H1 (cell line): ENCODE measurements at regions not wholly inside any gene's neighbourhood (a gene's known extent, or its start where the extent isn't known, plus 50 kb on each side); places are given as distances from the start of the nearest gene placed in this dataset.

ENCODE experiments used
- CTCF ChIA-PET: fragments of 300-600 bp; sonication (Branson Sonifier 250); formaldehyde crosslinking; loops from one replicate; lab custom pipeline; 2021; ENCODE audit not compliant: partially characterized antibody; lab: Charles Lee
- POLR2A ChIA-PET: fragments of 300-600 bp; sonication (Branson Sonifier 250); formaldehyde crosslinking; loops from one replicate; lab custom pipeline; 2021; ENCODE audit warnings: inconsistent platforms; ENCODE audit not compliant: partially characterized antibody; lab: Charles Lee
- DNase-seq, 2 experiments: peaks; one replicate each; pipeline versions ENCODE4 v3.0.0 to v3.0.0-alpha.2; 2010 to 2022; ENCODE audit warnings: low spot score in 2 of 2, low read depth in 1 of 2, mixed read lengths in 1 of 2
- FAIRE-seq: peaks from 2 replicates; lab custom pipeline; 2011; peaks lifted over from hg19 to GRCh38; lab: Jason Lieb, UNC
- H2AFZ ChIP-seq: 2 replicates; pipeline ENCODE4 v1.8.1; 2012; ENCODE audit warnings: low read length, inconsistent platforms
- H2AK5ac ChIP-seq: 2 replicates; pipeline ENCODE4 v1.6.1; 2013; ENCODE audit warnings: low read depth, low read length
- H2BK120ac ChIP-seq: replicated peaks from 2 replicates; pipeline ENCODE3; 2013; ENCODE audit warnings: low read depth, low read length, inconsistent platforms
- H2BK12ac ChIP-seq: 2 replicates; pipeline ENCODE4 v1.6.1; 2013; ENCODE audit warnings: low read depth, low read length
- H2BK15ac ChIP-seq: 2 replicates; pipeline ENCODE4 v1.6.1; 2013; ENCODE audit warnings: low read length
- H2BK20ac ChIP-seq: 2 replicates; pipeline ENCODE4 v1.6.1; 2013; ENCODE audit warnings: low read length
- H2BK5ac ChIP-seq: 2 replicates; pipeline ENCODE4 v1.6.1; 2013; ENCODE audit warnings: low read depth, low read length
- H3K14ac ChIP-seq: 2 replicates; pipeline ENCODE4 v1.6.1; 2013; ENCODE audit warnings: inconsistent platforms; ENCODE audit not compliant: insufficient read length
- H3K18ac ChIP-seq: 2 replicates; pipeline ENCODE4 v1.6.1; 2013; ENCODE audit warnings: low read length; ENCODE audit errors: extremely low read depth
- H3K23ac ChIP-seq: 2 replicates; pipeline ENCODE4 v1.6.1; 2013; ENCODE audit warnings: inconsistent platforms; ENCODE audit not compliant: insufficient read length
- H3K23me2 ChIP-seq: 2 replicates; pipeline ENCODE4 v1.6.1; 2013; ENCODE audit warnings: low read depth, low read length
- H3K27ac ChIP-seq: 2 replicates; pipeline ENCODE4 v1.6.1; 2011; ENCODE audit warnings: low read depth, low read length, inconsistent platforms
- H3K27me3 ChIP-seq, 4 experiments: replicated peaks in 1 of 4; 1 replicate in 1 of 4; 2 replicates in 3 of 4; pipeline versions ENCODE4 v1.6.1 to v1.8.1; 2011 to 2013; ENCODE audit warnings: low read length in 3 of 4, mild to moderate bottlenecking in 3 of 4, inconsistent platforms in 2 of 4, mixed read lengths in 2 of 4, moderate library complexity in 1 of 4; ENCODE audit not compliant: control insufficient read depth in 3 of 4, insufficient read depth in 3 of 4; ENCODE audit errors: extremely low read depth in 1 of 4
- H3K36me3 ChIP-seq, 4 experiments: 2 replicates each; pipeline versions ENCODE4 v1.6.1 to v1.8.1; 2011 to 2013; ENCODE audit warnings: mild to moderate bottlenecking in 4 of 4, low read length in 3 of 4, moderate library complexity in 2 of 4, control low read depth in 1 of 4, inconsistent platforms in 1 of 4; ENCODE audit not compliant: insufficient read depth in 4 of 4, control insufficient read depth in 2 of 4
- H3K4ac ChIP-seq: replicated peaks from 2 replicates; pipeline ENCODE3; 2013; ENCODE audit warnings: low read length, low read depth, mixed read lengths, inconsistent platforms; ENCODE audit not compliant: insufficient read length
- H3K4me1 ChIP-seq, 4 experiments: replicated peaks in 1 of 4; 1 replicate in 1 of 4; 2 replicates in 3 of 4; pipeline versions ENCODE4 v1.6.1 to v1.8.1; 2011 to 2013; ENCODE audit warnings: low read length in 3 of 4, inconsistent platforms in 2 of 4, mixed read lengths in 1 of 4; ENCODE audit not compliant: insufficient read depth in 4 of 4, control insufficient read depth in 3 of 4
- H3K4me2 ChIP-seq, 2 experiments: 2 replicates each; pipeline versions ENCODE4 v1.6.1 to v1.8.1; 2011 to 2013; ENCODE audit warnings: low read depth in 2 of 2, low read length in 2 of 2, control low read depth in 1 of 2, inconsistent platforms in 1 of 2, mild to moderate bottlenecking in 1 of 2; ENCODE audit not compliant: insufficient read depth in 1 of 2
- H3K4me3 ChIP-seq, 4 experiments: fragments of 200-600, 300-600 bp in 1 of 4; sonication (generic), shearing (Covaris generic), sonication (Bioruptor Twin) in 1 of 4; 2 replicates each; pipeline versions ENCODE4 v1.5.1 to v1.8.1; 2011 to 2016; ENCODE audit warnings: low read length in 4 of 4, low read depth in 3 of 4, control low read depth in 2 of 4, inconsistent platforms in 2 of 4, mild to moderate bottlenecking in 2 of 4, mixed read lengths in 1 of 4, moderate library complexity in 1 of 4; ENCODE audit not compliant: insufficient read depth in 2 of 4; ENCODE audit errors: extremely low read depth in 1 of 4
- H3K56ac ChIP-seq: replicated peaks from 2 replicates; pipeline ENCODE3; 2013; ENCODE audit warnings: low read depth, mild to moderate bottlenecking, mixed read lengths, low read length, inconsistent platforms; ENCODE audit not compliant: insufficient read length
- H3K79me1 ChIP-seq: 2 replicates; pipeline ENCODE4 v1.6.1; 2013; ENCODE audit warnings: low read depth, low read length, control low read depth
- H3K79me2 ChIP-seq, 2 experiments: 2 replicates each; pipeline versions ENCODE4 v1.6.1 to v1.8.1; 2012 to 2013; ENCODE audit warnings: low read length in 2 of 2, mild to moderate bottlenecking in 2 of 2, inconsistent platforms in 1 of 2; ENCODE audit not compliant: insufficient read depth in 2 of 2, control insufficient read depth in 1 of 2
- H3K9ac ChIP-seq, 4 experiments: replicated peaks in 1 of 4; 1 replicate in 1 of 4; 2 replicates in 3 of 4; pipeline versions ENCODE4 v1.6.1 to v1.8.1; 2011 to 2013; ENCODE audit warnings: low read depth in 3 of 4, low read length in 3 of 4, control low read depth in 2 of 4, mild to moderate bottlenecking in 2 of 4, moderate library complexity in 2 of 4, inconsistent platforms in 1 of 4; ENCODE audit errors: extremely low read depth in 1 of 4
- H3K9me3 ChIP-seq, 2 experiments: 2 replicates each; pipeline versions ENCODE4 v1.6.1 to v1.8.1; 2012 to 2013; ENCODE audit warnings: mild to moderate bottlenecking in 2 of 2, moderate library complexity in 2 of 2, control low read depth in 1 of 2, inconsistent platforms in 1 of 2, low read depth in 1 of 2, low read length in 1 of 2, mixed read lengths in 1 of 2; ENCODE audit not compliant: insufficient read depth in 2 of 2
- H4K20me1 ChIP-seq, 2 experiments: replicated peaks in 1 of 2; 2 replicates each; pipeline versions ENCODE3 to v1.8.1; 2011 to 2013; ENCODE audit warnings: inconsistent platforms in 2 of 2, low read length in 2 of 2, mild to moderate bottlenecking in 1 of 2; ENCODE audit not compliant: insufficient read depth in 2 of 2, control insufficient read depth in 1 of 2
- H4K5ac ChIP-seq: 2 replicates; pipeline ENCODE4 v1.6.1; 2013; ENCODE audit warnings: low read length, low read depth, mixed read lengths, inconsistent platforms; ENCODE audit not compliant: insufficient read length
- H4K8ac ChIP-seq: 2 replicates; pipeline ENCODE4 v1.8.0; 2013; ENCODE audit warnings: mild to moderate bottlenecking, moderate library complexity, low read length, inconsistent platforms; ENCODE audit not compliant: insufficient read depth; ENCODE audit errors: extremely low read depth
- H4K91ac ChIP-seq: replicated peaks from 2 replicates; pipeline ENCODE3; 2013; ENCODE audit warnings: low read length, mixed read lengths, inconsistent platforms; ENCODE audit not compliant: insufficient read length
- ATF2 ChIP-seq: IDR thresholded peaks from 2 replicates; pipeline ENCODE4 v1.6.1; 2012; ENCODE audit warnings: low read length, inconsistent platforms
- BACH1 ChIP-seq: IDR thresholded peaks from 2 replicates; pipeline ENCODE4 v1.6.1; 2012; ENCODE audit warnings: low read length, improper control_type of control experiment
- BCL11A ChIP-seq, 2 experiments: IDR thresholded peaks; one replicate each; pipeline ENCODE4 v1.6.1; 2011; ENCODE audit warnings: low read depth in 2 of 2, low read length in 2 of 2, mild to moderate bottlenecking in 2 of 2
- CBX5 ChIP-seq: fragments of 300-800, 300-1000 bp; sonication (generic); IDR thresholded peaks from 2 replicates; pipeline ENCODE4 v1.7.1; 2016; ENCODE audit warnings: antibody characterized with exemption, low read length, low read depth
- KDM5A ChIP-seq: fragments of 200-600 bp; IDR thresholded peaks from 2 replicates; pipeline ENCODE4 v1.7.1; 2012; ENCODE audit warnings: mild to moderate bottlenecking, low read length, inconsistent platforms, mixed read lengths
- MAX ChIP-seq: IDR thresholded peaks from 2 replicates; pipeline ENCODE4 v1.6.1; 2012; ENCODE audit warnings: inconsistent platforms
- POU5F1 ChIP-seq: IDR thresholded peaks from 2 replicates; pipeline ENCODE4 v1.6.1; 2011; ENCODE audit warnings: low read depth, mild to moderate bottlenecking, low read length, moderate library complexity
- SP2 ChIP-seq: IDR thresholded peaks from 2 replicates; pipeline ENCODE4 v1.6.1; 2012; ENCODE audit warnings: mild to moderate bottlenecking, low read length, inconsistent platforms
- SRF ChIP-seq: IDR thresholded peaks from 2 replicates; pipeline ENCODE4 v1.6.1; 2011; ENCODE audit warnings: mild to moderate bottlenecking, low read depth, low read length, moderate library complexity
- WGBS, 2 experiments: shearing (Covaris generic) in 1 of 2; methylation state at CpG; one replicate each; pipeline versions ENCODE4 v1.1.6 to v1.1.7; 2013 to 2015; ENCODE audit warnings: low lambda C conversion rate in 2 of 2, mixed read lengths in 2 of 2, inconsistent platforms in 1 of 2, low coverage in 1 of 2, missing lambda C conversion rate in 1 of 2; ENCODE audit not compliant: insufficient replicate concordance in 2 of 2, insufficient coverage in 1 of 2, insufficient read length in 1 of 2; ENCODE audit errors: extremely low coverage in 1 of 2, missing lambda C conversion rate in 1 of 2; 5-methylcytosine and 5-hydroxymethylcytosine counted together
- TF ChIP-seq, protein P1 (sequence below): IDR thresholded peaks from 2 replicates; pipeline ENCODE4 v1.6.1; 2011; ENCODE audit warnings: low read length, improper control_type of control experiment

GRCh38 chr3:147187687-147188086, 218.7 kb downstream of the ZIC4 start:
- no peak for FAIRE-seq
- no peaks in the 10 kb centered on the region for H3K27me3 ChIP-seq
- POLR2A ChIA-PET: no interaction called here
- no peaks in the 10 kb centered on the region for H3K36me3 ChIP-seq
- no peak overlapping the region for H3K27ac ChIP-seq
- H3K18ac ChIP-seq: no peak overlapping the region
- no peaks in the 10 kb centered on the region for H3K4me1 ChIP-seq
- no peaks in the 10 kb centered on the region for H3K79me2 ChIP-seq
- H3K4ac ChIP-seq: no peak overlapping the region
- no peak overlapping the region for H3K14ac ChIP-seq
- no peak overlapping the region for H3K9ac ChIP-seq
- WGBS, 2 experiments: 82% methylated on average over 3 of the region's 3 CpGs; no CpG with 5 or more reads in 1 of the 2 experiments
- H2BK12ac ChIP-seq: no peak overlapping the region
- no peak overlapping the region for H4K5ac ChIP-seq
- no peak overlapping the region for H2BK120ac ChIP-seq
- H2AK5ac ChIP-seq: no peak overlapping the region
- H2AFZ ChIP-seq: no peak overlapping the region
- H3K4me2 ChIP-seq: no peak overlapping the region
- H2BK5ac ChIP-seq: no peak overlapping the region
- H2BK15ac ChIP-seq: no peak overlapping the region
- DNase-seq: no peak
- no peak overlapping the region for H3K23ac ChIP-seq
- no peaks in the 10 kb centered on the region for H3K23me2 ChIP-seq
- H4K20me1 ChIP-seq: no peaks in the 10 kb centered on the region
- no peak overlapping the region for H4K91ac ChIP-seq
- no peak overlapping the region for H2BK20ac ChIP-seq
- no peaks in the 10 kb centered on the region for H3K79me1 ChIP-seq
- no peaks in the 10 kb centered on the region for H3K9me3 ChIP-seq
- CTCF ChIA-PET: interaction anchor here (0.9 kb wide), 1 partner anchor 470 kb away, joined by 3 read pairs; no protein-coding TSS in a partner anchor
- no peak overlapping the region for H4K8ac ChIP-seq
- H3K4me3 ChIP-seq: no peak overlapping the region
- TF ChIP-seq, protein P1, sequence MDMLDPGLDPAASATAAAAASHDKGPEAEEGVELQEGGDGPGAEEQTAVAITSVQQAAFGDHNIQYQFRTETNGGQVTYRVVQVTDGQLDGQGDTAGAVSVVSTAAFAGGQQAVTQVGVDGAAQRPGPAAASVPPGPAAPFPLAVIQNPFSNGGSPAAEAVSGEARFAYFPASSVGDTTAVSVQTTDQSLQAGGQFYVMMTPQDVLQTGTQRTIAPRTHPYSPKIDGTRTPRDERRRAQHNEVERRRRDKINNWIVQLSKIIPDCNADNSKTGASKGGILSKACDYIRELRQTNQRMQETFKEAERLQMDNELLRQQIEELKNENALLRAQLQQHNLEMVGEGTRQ: no peak
- TF ChIP-seq CBX5 (no peak), SRF (no peak), MAX (no peak), POU5F1 (no peak), SP2 (no peak), ATF2 (no peak), KDM5A (no peak), BACH1 (no peak), BCL11A (IDR thresholded peaks at IDR 0.05; ENCODE audit: low read depth in 2 of 2, low read length in 2 of 2) (no peak)
- H3K56ac ChIP-seq: no peak overlapping the region
